GM19467 (cell line): ENCODE measurements at regions not wholly inside any gene's neighbourhood (a gene's known extent, or its start where the extent isn't known, plus 50 kb on each side); places are given as distances from the start of the nearest gene placed in this dataset.

Source experiments
- ATAC-seq: cut with Tn5 transposase; IDR thresholded peaks from one replicate; pipeline ENCODE4 v1.9.1; 2021; ENCODE audit warnings: mild to moderate bottlenecking, moderate library complexity; ENCODE audit not compliant: unreplicated experiment

DNA sequence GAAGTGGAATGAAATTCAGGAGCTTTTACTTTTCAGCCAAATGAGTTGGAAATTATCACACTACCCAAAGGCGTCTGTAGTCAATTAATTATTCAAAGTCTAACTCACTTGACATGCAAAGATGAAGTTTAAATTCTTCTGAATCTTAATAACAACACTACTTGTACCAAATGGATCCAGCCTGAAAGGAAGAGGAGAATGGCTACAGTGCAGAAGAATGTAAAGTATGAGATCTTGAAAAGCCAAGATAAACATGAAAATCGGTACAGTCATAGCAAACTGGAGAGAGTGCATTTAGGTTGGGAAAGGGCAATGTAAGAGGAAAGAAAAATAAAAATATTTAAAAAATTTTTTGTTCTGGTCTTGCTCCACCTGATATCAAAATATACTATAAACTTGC is 195.5 kb downstream of the SIM1 start:
- no peak for ATAC-seq

DNA sequence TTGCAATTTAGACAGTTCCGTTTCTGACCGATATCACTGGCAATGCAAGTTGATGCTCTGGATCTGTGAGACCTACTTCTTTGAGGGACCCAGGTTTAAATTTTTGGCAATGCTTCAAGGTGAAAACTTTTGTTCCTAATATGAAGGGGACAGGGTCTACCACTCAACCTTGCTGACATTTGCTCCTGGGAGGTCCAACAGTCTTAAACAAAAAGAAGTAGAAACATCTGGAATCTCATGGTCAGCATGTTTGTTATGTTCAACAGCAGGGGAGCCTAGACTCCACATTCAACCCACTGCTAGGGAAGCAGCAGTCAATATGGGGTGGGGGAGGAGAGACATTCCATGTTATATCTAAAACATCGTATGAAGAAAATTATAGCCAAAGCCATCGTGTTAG is 196.4 kb downstream of the SIM1 start:
- ATAC-seq = no peak

DNA sequence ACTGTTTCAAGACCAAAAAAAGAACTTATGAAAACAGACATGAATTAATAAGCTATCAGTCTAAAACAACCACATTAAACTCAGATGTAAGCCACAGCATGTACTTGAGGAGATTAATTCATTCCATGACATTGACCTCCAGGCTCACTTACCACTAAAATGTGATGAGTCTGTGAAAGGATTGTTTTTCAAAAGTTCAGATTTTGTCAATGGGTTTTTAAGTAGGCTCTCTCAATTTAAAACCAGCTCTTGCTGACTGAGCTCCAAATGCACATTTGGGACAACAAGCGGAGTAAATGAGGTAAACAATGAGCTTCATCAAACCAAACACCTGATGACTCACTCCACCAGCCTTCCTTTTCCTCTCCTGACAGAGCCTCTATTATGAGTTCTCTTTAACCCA is 197.0 kb downstream of the SIM1 start:
- ATAC-seq = no peak

DNA sequence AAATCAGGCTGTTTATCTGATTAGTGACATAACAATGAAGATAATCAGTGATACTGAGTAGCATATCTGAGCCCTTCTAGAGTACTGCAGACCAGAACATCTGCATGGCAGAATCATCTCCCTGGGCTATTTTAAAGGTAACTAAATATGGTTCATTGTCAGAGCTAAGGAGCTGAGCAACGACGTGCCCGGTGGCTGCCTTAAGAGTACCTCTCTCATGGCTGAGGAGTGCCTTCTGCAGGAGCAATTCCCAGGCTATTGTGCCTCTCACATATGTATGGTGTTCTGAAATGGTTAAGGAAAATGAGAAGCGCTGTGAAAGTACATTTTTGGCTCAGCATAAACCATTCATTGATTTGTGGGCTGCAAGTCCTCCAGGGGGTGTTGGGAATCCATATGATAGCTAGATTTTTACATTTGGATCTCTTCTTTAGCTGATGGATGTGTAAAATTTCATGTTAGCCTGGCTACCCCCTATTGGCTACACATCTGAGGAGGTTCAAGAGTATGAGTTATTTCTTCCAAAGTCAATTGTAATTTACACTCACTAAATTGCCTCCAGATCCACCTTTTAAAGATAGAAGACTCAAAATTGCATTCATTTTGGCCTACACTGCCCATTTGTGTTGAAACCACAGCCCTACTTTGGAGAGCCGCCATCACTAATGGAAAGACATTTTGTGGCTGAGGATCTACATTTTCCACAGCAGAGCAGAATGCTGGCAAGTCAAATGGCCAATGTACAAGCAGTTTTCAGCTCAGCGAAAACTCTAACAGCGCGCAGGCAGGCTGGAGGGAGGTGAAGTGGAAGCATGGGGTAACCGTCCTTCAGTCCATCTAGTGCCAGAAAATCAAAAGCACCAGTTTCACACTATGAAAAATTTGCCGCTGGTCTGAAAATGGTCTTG is 198.0 kb downstream of the SIM1 start:
- ATAC-seq = no peak

DNA sequence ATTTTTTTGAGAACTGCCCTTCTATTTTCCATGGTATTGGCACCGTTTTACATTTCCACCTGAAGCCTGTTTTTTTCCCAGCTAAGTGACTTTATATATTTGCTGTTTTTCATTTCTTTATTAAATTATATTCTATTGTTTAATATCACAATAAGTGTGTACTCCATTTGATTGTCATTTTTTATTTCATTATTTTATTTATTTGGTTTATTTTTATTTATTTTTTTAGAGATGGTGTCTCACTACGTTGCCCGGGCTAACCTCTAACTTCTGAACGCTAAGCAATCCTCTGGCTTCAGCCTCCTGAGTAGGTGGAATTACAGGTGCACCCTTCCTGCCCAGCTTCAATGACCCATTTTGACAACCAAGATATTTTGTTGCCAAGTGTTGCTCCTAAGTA is 202.6 kb downstream of the SIM1 start:
- no peak for ATAC-seq

DNA sequence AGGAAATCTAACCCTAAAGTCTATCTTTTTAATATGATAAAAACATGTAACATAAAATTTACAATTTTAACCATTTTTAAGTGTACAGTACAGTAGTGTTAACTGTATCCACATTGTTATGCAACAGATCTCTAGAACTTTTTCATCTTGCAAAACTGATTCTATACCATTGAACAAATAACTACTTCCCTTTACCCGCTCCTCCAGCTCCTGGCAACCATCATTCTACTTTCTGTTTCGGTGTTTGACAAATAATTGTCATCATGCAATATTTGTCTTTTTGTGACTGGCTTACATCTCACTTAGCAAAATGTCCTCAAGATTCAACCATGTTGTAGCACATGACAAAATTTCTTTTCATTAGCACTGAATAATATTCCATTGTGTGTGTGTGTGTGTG is 203.2 kb downstream of the SIM1 start:
- ATAC-seq = no peak

DNA sequence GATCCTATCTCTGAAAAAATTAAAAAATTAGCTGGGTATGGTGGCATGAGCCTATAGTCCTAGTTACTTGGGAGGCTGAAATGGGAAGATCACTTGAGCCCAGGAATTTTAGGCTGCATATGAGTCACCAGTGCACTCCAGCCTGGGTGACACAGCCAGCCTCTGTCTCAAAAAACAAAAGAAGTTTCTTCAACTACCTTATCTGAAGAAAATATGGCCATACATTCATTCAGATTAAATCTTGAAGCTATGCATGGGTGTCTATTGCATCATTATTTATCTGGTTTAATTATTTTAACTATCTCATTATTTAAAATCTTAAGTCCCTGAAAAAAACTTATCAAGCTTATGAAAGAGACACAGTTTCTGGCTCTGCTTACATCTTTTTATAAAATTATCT is 204.1 kb downstream of the SIM1 start:
- ATAC-seq = no peak

DNA sequence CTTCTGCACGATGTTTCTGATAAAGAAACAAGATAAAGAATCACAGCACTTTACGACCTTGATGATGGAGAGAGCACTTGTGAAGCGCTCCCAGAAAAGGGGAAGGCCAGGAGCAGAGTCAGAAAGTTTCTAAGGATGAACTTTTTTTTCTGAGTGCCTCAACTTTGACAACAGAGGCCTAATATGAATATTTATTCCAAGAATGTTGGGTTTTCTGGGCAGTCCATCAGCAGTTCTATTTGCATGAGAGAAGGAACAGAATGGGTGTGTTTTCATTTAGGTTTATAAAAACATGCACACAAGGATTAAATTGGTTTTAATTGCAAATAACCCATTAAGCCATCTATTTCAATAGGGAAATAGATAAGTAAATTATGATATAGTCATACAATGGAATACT is 204.9 kb downstream of the SIM1 start:
- ATAC-seq = no peak

DNA sequence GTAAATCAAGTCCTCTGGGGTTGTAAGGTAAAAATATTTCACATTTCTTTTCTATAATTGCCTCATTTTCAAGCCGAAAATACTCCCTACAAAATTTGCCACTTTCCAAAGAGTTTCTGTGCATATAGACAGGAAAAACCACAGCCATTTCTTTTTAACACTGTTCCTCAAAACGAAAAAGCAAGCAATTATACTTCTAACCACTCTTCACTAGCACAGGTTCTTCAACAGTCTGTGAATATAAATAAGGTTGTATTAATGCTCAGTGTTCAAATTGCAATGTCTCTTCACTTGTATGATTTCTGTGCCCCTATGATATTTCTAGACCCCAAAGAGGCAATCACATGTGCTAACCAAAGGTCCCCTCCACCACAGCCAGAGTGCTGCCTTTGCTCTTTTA is 206.0 kb downstream of the SIM1 start:
- ATAC-seq = no peak

DNA sequence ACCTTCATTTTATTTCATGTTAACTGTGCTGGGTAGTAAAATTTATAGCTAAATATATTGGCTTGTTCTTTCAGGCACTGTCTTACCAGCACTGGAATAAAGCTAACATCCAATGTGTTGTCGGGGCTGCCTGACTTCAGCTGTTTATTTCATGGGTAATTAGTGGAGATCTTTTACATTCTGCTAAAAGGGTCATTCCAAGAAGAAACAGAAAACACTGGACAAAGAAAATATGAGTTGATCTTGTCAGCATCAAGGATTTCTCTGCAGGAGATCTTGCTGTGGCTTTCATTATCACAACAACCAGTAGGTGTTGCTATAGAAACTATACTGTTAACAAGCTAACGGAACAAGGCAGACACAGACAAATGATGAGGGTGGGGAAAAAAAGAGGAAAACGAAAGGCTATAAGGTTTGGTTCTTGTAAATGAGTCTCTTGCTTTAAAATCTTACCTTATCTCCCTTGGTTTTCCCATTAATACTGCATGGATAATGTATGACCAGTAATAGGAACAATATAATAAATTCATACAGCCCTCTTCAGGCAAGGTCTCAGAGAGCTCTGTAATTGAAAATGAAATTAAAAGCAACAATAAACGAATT is 206.8 kb downstream of the SIM1 start:
- ATAC-seq = peak; percentile 79

DNA sequence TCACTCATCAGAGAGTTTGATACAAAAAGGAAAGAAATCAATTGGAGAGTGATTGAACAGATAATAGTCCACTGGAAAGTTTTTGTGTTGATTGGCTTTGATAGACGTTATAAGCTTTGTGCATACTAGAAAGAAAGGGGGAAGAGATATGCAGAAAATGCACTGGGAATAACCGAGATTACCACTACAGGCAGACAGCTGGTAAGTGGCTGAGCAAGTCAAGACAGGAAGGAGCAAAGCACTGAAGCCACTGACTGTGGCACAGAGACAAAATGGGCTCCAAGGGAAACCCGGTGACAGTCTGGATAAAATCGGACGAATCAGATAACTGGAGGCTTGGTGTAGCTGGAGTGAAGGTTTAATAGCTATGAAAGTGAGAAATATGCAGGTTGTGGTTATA is 209.0 kb downstream of the SIM1 start:
- ATAC-seq = no peak

DNA sequence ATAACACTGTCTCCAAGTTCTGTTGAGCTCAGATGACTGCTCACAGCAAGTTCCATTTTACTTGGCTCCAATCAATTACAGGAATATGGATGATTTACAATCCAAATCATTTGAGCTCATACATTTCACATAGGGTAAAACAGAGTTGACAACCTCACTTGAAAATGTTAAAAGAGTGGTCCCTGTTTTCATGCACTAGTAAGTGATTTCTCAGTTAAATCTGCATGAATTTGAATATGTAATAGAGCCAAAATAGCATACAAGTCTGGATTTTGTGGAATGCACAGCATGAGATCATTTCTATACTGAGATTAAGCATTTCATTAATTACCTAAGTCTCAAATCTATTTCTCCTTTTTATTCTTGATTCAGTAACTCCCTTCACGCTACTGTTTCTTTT is 217.6 kb downstream of the SIM1 start:
- ATAC-seq = no peak

DNA sequence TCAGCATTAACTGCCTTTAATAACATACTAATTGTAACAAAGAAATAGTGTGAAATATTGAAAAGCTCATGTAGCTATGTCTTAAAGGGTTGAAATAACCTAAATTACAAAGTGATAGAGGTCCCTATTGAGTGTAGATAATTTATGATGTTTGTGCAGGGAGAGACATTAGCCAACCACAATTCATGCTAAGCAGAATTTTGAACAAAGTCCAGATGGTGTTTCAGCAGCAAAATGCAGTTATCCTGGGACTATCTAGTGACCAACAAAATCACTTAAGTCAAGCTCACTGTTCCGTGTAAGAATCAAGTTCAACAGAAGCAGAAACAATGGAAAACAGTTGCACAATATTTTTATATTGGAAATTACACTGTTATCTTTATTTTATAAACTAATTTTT is 218.5 kb downstream of the SIM1 start:
- no peak for ATAC-seq

DNA sequence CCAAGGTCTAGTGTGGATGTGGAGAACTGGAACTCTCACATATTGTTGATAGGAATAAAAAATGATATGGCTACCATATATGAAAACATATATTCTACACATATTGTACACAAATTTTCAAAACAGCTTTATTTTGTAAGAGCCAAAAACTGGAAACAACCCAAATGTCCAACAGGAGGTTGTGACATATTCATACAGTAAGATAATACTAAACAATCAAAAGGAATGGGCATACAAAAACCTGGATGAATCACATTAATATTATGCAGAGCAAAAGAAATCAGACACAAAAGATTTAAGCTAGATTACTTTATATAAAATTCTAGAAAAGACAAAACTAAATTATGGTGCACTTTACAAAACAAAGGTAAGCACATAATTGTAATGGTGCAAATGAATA is 223.9 kb downstream of the SIM1 start:
- ATAC-seq = no peak

DNA sequence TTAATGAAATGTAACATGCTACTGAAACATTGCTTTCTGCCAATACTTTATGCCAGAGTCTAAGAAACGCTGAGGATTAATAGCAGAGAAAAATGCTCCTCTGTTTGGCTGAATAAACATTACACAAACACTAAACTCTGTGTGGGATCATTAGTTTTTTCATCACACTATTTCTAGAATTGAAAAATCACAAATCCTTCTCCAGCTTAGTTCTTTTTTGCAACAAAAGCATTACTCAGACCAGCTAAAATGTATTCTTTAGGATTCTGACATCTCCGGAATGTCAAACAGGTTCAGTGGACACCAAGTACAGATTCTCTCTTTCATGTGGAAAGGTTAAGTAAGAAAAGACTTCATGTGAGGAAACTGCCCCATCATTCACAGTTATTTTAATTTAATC is 226.9 kb downstream of the SIM1 start:
- ATAC-seq = no peak

DNA sequence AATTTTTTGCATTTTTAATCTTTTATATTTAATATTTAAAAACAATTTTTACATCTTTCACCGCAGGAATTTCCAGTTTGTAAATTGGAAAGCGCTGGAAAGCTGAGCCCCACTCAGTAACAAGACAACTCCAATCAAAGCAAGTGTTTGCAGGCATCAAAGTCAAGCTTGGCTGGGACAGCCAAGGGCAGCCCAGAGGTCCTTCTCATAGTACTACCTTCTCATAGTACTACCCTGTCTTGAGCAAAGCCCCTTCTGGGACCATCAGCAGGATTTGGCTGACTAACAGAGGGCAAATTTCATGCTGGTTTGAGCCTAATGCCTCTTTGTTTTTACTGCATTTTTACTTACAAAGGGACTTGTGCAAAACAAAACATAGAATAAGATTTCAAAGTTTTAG is 228.3 kb downstream of the SIM1 start:
- no peak for ATAC-seq

DNA sequence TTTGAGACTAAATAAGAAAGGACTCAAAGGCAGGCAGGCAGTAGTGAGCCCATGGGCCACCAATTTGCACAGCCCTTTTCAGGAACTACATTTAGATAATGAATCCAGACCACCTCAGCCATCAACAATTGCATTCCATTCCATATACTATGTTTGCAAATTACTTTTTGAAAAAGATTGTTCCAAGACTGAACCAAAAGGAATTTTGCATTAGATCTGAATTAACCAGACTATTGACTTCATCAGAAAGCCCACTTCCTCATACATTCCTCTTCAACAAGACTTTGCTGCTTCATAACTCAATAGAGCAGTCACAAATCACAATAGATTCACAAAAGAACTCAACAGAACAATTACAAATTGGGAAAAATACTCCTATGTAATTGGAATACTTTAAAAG is 229.1 kb downstream of the SIM1 start:
- no peak for ATAC-seq

DNA sequence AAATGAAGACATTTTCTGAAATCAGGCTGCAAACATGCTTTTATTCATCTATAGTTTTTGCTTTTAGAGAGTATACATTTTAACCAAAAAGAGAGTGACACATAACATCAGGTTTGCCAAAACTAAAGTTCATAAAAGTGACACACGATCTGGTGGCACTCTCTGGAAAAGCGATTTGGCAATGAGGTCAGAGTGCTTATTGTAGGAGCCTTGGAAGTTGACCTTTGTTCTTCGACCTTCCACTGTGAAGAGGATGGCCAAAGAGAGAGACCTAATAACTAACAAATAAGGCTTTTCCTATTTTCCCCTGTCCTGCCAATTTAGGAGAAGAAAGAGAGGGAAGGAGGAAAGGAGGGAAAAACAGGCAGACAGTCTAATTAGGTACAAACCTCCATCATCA is 230.1 kb downstream of the SIM1 start:
- no peak for ATAC-seq

DNA sequence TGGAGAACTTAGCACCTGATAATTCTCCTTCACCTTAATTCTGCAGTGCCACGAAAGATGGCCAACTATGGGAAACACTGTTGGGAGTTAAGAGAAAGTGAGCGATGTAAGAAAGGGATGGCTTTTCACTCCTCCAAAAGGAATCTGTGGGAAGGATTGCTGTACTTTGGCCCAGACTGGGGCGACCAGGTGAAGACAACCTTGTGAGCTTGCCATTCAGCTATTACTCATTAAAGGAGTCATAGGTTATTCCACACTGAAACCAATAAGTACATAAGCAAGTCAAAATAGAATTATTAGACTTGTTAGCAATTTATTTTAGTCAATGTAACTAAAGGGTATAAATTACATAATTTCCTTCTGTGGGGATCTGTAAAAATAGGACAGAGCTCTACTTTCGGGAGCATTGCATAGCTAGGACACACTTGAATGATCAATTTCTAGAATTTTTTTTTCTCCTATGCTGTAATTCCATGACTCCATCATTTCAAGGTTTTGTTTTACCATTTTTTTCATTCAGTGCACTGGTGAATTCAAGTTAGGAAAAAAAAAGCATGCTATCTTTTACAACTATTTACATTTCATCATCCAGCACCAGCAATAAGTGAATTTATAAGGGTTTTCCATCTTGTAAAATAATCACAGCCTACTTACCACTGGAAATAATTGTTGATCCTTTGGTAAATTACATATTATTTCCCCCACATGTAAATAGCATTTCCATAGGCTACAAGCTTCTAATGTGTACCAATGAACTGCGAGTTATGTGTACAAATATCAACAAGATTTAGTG is 231.7 kb downstream of the SIM1 start:
- no peak for ATAC-seq

DNA sequence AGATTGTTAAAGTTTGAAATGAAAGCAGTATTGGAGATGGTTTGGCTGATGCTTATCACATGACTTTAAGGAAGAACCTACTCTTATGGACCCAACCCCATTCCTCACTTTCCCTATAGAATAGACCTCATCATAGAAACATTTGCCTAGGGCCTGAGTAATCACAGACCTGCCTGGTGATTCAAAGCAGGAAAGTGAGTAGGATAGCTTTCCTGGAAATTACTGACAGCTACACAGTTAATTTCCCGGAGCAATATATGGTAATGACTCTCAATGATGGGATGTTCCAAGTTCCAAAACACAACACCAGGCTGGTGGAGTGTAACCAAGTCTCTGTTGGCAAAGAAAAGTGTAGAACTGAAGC is 233.8 kb downstream of the SIM1 start:
- ATAC-seq = no peak

DNA sequence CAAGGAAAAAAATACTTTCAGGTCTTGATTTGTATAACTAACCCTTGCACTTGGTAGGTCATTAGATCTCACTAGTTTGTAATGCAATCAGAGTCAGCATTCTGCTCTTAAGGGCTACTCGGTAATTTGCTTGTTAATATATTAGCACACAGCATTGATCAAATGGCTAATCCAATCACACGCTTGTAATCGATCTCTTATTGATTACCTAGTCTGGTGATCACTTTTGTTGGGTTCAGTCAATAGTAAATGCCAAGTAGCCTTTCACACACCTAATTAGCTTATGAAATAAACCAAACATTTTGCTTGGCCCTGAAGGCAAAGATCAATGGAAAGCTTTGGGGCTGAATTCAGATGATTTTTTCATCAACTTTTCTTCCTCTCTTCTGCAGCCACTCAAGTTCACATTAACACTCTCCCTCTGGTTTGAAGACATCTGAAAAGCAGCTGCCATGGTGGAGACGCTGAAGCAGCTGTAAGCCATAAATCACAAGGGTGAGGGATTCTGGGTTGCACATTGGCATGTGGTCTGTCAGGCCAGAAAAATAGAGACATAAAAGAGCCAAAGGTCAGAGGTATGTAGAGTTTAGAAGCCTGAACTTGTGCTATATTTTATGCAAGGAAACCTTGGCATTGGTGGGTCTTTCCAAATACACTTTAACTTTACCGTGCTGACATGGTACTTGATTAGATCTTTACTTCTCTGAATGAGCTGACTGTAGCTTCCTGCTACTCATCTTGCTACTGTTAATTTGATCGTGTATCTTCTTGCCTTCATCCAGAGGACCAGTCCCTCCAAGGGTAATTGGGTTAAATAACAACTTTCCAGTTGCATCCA is 234.4 kb downstream of the SIM1 start:
- ATAC-seq = no peak
